CD4-positive, alpha-beta T cell treated with Interleukin-21 for 1 hour (primary cell): ENCODE measurements at regions not wholly inside any gene's neighbourhood (a gene's known extent, or its start where the extent isn't known, plus 50 kb on each side); places are given as distances from the start of the nearest gene placed in this dataset.
A peak's percentile ranks its signal among the peaks of the same experiment; 100 is the strongest.
"Not testable (repeated sequence)": the region's sequence is repeated elsewhere in the genome, so short reads cannot be mapped to it uniquely, and the experiment has no call there.

Experiments used
- DNase-seq: peaks from one replicate; pipeline ENCODE4 v3.0.0-alpha.2; 2020

DNA sequence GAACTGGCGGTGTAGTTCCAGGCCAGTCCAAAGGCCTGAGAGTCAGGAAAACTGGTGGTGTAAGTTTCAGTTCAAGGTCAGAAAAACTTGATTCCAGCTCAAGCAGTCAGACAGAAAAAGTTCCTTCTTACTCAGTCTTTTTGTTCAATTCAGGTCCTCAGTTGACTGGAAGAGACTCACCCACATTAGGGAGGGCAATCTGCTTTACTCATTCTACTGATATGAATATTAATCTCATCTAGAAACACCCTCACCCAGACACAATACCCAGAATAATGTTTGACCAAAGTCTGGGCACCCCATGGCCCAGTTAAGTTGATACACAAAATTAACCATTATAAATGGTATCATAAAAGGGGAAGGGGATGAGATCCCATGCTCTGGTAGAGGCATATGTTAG lies 50.1 kb upstream of the LTA4H start:
- DNase-seq = no peak

GRCh38 chr12:96086190-96086589 lies 50.8 kb upstream of the LTA4H start:
- DNase-seq = not testable (repeated sequence)

- no peak for DNase-seq
Measured at GRCh38 chr12:96091833-96092232, 56.4 kb upstream of the LTA4H start.

DNA sequence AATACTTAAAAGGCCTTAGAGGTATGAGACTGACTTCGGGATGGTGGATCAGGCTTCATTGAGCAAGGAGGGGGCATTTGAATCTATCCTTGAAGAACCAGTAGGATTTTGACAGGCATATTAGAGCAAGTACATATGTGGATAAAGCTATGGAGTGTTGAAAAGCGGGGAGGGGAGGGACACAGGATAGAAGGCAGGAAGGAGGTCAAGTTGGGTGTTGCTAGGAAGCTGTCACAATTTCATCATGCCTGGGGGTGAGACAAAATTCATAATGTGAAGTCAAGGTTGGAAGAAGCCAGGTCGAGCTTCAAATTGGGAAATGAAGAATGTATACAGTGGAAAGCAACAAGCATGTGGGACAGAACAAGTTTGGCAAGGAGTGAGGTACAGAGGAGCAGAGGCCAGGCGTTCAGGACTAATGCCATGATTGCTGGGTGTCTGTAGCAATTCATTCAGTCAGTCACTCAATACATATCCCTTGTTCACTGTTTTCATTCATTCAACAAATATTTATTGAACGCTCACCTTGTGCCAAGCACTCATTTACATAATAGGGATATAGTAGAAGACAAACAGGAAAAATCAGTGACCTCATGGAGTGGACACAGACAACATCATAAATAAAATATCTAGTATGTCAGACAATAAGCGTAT lies 58.3 kb upstream of the LTA4H start:
- DNase-seq = no peak

- DNase-seq = no peak
Measured at GRCh38 chr12:96094201-96094600, 58.8 kb upstream of the LTA4H start.

GRCh38 chr12:96098631-96099030 lies 63.2 kb upstream of the LTA4H start:
- no peak for DNase-seq

- no peak for DNase-seq
Measured at GRCh38 chr12:96099421-96099820, 64.0 kb upstream of the LTA4H start.

DNA sequence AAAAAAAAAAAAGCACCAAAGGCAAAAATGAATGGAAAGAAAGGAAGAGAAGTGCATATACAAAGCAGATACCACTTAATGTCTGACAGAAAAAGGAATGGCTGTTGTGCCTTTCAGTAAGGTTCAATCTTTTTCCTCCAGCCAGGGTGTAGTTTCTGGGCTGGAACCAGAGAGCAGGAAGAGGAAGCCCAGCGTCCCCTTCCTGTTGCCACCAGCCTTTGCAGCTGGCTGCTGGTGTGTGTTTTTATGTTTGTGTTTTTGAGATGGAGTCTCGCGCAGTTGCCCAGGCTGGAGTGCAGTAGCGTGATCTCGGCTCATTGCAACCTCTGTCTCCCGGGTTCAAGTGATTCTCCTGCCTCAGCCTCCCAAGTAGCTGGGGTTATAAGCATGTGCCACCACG lies 64.6 kb upstream of the LTA4H start:
- DNase-seq = peak; percentile 14

- DNase-seq = no peak
Measured at GRCh38 chr12:96101806-96102205, 66.4 kb upstream of the LTA4H start.

DNA sequence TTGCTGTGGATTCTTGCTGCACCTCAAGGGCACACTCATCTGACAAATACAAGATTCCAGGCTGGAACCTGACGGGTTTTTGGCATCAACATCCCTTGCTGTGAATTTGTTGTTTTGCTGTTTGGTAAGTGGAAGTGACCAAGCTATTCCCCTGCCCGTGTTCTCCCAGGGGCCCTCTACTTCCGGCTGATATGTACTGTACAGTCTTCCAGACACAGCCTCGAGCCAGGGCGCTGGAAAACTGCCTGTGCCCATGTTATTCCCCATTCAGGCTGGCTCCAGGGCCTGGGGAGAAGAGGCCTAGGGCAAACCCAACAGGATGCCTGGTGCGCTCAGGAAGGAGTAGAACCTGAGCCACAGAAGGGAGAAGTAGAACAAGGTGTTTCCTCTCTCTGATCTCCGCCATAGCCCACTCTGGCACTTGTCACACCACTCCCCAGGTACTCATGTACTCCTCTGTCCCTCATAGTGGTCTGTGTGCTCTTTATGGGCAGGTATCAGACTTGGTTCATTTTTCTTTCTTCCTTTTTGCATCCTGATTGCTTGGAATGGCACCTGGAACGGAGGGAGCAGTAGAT lies 67.8 kb upstream of the LTA4H start:
- no peak for DNase-seq

DNA sequence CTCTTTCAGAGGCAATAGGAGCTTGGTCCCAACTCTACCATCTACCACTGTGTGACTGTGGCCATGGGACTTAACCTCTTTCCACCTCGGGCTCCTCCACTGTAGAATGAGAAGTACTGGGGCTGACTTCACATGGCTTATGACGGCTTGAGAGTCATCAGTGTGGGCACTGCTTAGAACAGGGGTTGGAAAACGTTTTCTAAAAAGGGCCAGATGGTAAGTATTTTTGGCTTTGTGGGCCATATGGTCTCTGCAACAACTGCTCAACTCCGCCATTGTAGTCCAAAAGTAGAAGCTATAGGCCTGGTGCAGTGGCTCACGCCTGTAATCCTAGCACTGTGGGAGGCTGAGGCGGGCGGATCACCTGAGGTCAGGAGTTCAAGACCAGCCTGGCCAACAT lies 69.2 kb upstream of the LTA4H start:
- no peak for DNase-seq

GRCh38 chr12:96106137-96106536 lies 70.8 kb upstream of the LTA4H start:
- no peak for DNase-seq

GRCh38 chr12:96107236-96107635 lies 71.8 kb upstream of the LTA4H start:
- no peak for DNase-seq

GRCh38 chr12:96108321-96108720 lies 72.9 kb upstream of the LTA4H start:
- peak; percentile 20 for DNase-seq

DNA sequence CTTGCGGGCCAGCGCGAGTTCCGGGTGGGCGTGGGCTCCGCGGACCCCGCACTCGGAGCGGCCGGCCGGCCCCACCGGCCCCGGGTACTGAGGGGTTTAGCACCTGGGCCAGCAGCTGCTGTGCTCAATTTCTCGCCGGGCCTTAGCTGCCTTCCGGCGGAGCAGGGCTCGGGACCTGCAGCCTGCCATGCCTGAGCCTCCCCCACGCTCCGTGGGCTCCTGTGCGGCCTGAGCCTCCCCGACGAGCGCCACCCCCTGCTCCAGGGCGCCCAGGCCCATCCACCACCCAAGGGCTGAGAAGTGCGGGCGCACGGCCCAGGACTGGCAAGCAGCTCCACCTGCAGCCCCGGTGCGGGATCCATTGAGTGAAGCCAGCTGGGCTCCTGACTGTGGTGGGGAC lies 73.6 kb upstream of the LTA4H start:
- not testable (repeated sequence) for DNase-seq

- no peak for DNase-seq
Measured at GRCh38 chr12:96112733-96113132, 77.3 kb upstream of the LTA4H start.

- no peak for DNase-seq
Measured at GRCh38 chr12:96117460-96117859, 76.7 kb upstream of the ELK3 start.

GRCh38 chr12:96120359-96121100 lies 73.6 kb upstream of the ELK3 start:
- DNase-seq = peak; percentile 9

- DNase-seq = peak; percentile 7
Measured at GRCh38 chr12:96121271-96121711, 72.9 kb upstream of the ELK3 start.

DNA sequence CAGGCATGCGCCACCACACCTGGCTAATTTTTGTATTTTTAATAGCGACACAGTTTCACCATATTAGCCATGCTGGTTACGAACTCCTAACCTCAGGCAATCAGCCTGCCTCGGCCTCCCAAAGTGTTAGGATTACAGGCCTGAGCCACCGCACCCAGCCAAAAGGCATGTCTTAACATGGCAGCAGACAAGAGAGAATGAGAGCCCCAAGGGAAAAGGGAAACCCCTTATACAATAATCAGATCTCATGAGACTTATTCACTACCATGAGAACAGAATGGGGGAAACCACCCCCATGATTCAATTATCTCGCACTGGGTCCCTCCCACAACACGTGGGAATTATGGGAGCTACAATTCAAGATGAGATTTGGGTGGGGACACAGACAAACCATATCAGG lies 65.9 kb upstream of the ELK3 start:
- not testable (repeated sequence) for DNase-seq

DNA sequence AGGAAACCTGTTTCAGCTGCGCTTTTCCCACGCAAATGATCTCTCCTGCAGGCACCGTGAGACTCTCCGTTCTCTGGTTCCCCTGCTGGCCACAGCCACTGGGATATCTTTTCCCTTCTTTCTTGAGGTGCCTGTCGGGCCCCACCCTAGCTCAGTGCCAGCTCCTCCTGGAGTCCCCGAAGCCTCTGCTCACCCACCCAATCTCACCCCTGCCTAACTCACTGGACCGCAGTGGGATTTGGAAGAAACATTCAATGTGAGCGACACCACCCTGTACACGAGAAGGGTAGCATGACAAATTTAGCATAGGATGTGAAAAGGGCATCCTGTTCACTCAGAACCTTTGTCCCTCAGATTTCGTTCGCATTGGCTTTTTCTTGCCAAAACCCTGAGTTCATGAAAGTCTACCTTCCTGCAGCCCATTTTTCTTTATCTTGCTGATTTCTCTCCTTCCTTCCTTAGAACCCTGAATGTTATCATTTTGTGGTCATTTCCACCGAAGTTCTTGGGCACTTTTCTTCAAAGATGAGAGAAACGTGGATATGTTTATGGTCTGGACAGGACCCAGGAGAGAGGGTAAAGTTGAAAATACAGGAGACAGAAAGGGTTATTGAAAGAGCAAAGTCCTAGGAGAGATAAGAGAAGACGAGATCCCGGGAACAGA lies 63.6 kb upstream of the ELK3 start:
- DNase-seq = no peak

DNA sequence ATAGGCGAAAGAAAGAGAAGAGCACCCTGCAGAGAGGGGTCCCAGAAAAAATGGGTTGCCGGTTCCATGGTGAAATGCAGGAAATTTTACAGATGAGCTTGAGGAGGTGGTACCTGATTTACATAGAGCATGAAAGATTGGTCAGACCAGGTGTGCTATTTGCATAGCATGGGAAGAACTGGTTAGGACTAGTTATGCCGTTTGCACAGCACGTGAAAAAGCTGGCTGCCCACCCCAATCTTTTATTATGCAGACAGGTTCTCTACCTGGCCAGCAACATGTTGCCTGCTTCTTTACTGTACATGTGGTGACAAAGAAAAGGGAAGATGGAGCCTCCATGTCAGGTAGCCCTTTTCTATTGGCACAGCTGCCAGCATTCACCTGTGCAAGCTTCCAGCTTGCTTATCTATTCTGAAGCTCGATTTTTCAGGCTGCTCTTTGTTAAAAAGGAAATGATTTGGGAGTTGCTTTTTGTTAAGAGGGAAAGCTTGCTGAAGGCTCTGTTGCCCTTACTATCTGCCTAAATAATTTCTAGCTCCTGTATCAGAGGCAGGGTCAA lies 62.9 kb upstream of the ELK3 start:
- DNase-seq = no peak

- peak; percentile 34 for DNase-seq
Measured at GRCh38 chr12:96132819-96133218, 61.4 kb upstream of the ELK3 start.
